DOHH2 (cell line): ENCODE measurements at regions not wholly inside any gene's neighbourhood (a gene's known extent, or its start where the extent isn't known, plus 50 kb on each side); places are given as distances from the start of the nearest gene placed in this dataset.
"Not testable (repeated sequence)": the region's sequence is repeated elsewhere in the genome, so short reads cannot be mapped to it uniquely, and the experiment has no call there.

ENCODE experiments used
- H3F3A ChIP-seq: fragments of 200-600 bp; sonication (generic), shearing (Covaris generic); 2 replicates; pipeline ENCODE4 v1.6.0; 2016; ENCODE audit warnings: antibody characterized with exemption, mild to moderate bottlenecking; ENCODE audit not compliant: control insufficient read depth, insufficient read depth
- H3K27ac ChIP-seq: fragments of 200-600 bp; sonication (generic); 2 replicates; pipeline ENCODE4 v1.5.1; 2014; ENCODE audit warnings: low read depth, mild to moderate bottlenecking, low read length, moderate library complexity
- H3K27me3 ChIP-seq: fragments of 200-600 bp; sonication (generic); 2 replicates; pipeline ENCODE4 v1.6.1; 2014; ENCODE audit warnings: mild to moderate bottlenecking, low read length, mixed read lengths; ENCODE audit not compliant: control insufficient read depth
- H3K36me3 ChIP-seq: fragments of 200-600 bp; sonication (generic); 2 replicates; pipeline ENCODE4 v1.6.1; 2014; ENCODE audit warnings: mild to moderate bottlenecking, low read length, moderate library complexity, mixed read lengths; ENCODE audit not compliant: control insufficient read depth
- H3K4me1 ChIP-seq: fragments of 200-600 bp; sonication (generic); 2 replicates; pipeline ENCODE4 v1.6.1; 2014; ENCODE audit warnings: mild to moderate bottlenecking, low read length, mixed read lengths; ENCODE audit not compliant: control insufficient read depth
- H3K4me2 ChIP-seq: fragments of 200-600 bp; sonication (generic); 2 replicates; pipeline ENCODE4 v1.6.0; 2014; ENCODE audit warnings: mild to moderate bottlenecking, low read length, moderate library complexity
- H3K4me3 ChIP-seq: fragments of 200-600 bp; sonication (generic); 2 replicates; pipeline ENCODE4 v1.5.1; 2014; ENCODE audit warnings: mild to moderate bottlenecking, low read length, mixed read lengths
- H3K79me2 ChIP-seq: fragments of 200-600 bp; sonication (generic); 2 replicates; pipeline ENCODE4 v1.6.1; 2014; ENCODE audit warnings: mild to moderate bottlenecking, low read length, mixed read lengths; ENCODE audit not compliant: control insufficient read depth
- H3K9me2 ChIP-seq: fragments of 200-600 bp; sonication (generic); replicated peaks from 2 replicates; pipeline ENCODE4 v1.6.1; 2014; ENCODE audit warnings: mild to moderate bottlenecking, low read length, mixed read lengths; ENCODE audit not compliant: control insufficient read depth
- H3K9me3 ChIP-seq: fragments of 200-600 bp; sonication (generic); 2 replicates; pipeline ENCODE4 v1.6.1; 2014; ENCODE audit warnings: antibody characterized with exemption, low read length, mixed read lengths; ENCODE audit not compliant: control insufficient read depth, insufficient read depth
- H4K20me1 ChIP-seq: fragments of 200-600 bp; sonication (generic); 2 replicates; pipeline ENCODE4 v1.6.0; 2014; ENCODE audit warnings: low read depth, mild to moderate bottlenecking, antibody characterized with exemption, low read length, moderate library complexity; ENCODE audit not compliant: control insufficient read depth, insufficient read depth
- EZH2phosphoT487 ChIP-seq: fragments of 200-600 bp; sonication (generic); IDR thresholded peaks from 2 replicates; pipeline ENCODE4 v1.6.1; 2017; ENCODE audit warnings: borderline replicate concordance, mild to moderate bottlenecking, antibody characterized with exemption, low read length, moderate library complexity, mixed read lengths
- TF ChIP-seq, protein P1 (sequence below): fragments of 200-600 bp; sonication (generic); IDR thresholded peaks from one replicate; pipeline ENCODE4 v1.5.1; 2014; ENCODE audit warnings: antibody characterized with exemption, mild to moderate bottlenecking, low read depth, low read length; ENCODE audit not compliant: poor library complexity, severe bottlenecking

DNA sequence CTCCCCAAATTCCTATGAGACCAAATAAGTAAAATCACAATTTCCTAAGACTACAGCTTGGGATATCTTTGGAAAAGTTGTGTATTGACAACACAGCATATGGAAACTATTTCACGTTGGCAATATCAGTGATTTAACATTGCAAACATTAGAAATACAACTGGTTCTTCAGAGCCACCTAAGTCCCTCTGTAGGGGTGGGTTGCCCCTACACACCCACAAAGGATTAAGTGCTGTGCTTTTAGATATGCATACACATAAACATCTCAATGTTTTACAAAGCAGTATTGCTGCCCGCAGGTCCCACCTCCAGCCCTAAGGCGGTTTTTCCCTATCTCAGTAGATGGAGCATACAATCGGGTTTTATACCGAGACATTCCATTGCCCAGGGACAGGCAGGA is 66.0 kb upstream of the DEFB108B start:
- not testable (repeated sequence) for H3K9me3 ChIP-seq, H3K4me3 ChIP-seq, H3K4me2 ChIP-seq, H3F3A ChIP-seq, H3K36me3 ChIP-seq, H3K4me1 ChIP-seq, H3K27ac ChIP-seq, H3K9me2 ChIP-seq, H3K79me2 ChIP-seq, H3K27me3 ChIP-seq, H4K20me1 ChIP-seq

GRCh38 chr11:71772193-71772592 is 60.8 kb upstream of the DEFB108B start:
- H3K27me3 ChIP-seq, H3F3A ChIP-seq, H3K9me2 ChIP-seq, H3K27ac ChIP-seq, H3K9me3 ChIP-seq, H3K4me3 ChIP-seq, H3K36me3 ChIP-seq, H3K79me2 ChIP-seq, H3K4me2 ChIP-seq, H4K20me1 ChIP-seq, H3K4me1 ChIP-seq: not testable (repeated sequence)

DNA sequence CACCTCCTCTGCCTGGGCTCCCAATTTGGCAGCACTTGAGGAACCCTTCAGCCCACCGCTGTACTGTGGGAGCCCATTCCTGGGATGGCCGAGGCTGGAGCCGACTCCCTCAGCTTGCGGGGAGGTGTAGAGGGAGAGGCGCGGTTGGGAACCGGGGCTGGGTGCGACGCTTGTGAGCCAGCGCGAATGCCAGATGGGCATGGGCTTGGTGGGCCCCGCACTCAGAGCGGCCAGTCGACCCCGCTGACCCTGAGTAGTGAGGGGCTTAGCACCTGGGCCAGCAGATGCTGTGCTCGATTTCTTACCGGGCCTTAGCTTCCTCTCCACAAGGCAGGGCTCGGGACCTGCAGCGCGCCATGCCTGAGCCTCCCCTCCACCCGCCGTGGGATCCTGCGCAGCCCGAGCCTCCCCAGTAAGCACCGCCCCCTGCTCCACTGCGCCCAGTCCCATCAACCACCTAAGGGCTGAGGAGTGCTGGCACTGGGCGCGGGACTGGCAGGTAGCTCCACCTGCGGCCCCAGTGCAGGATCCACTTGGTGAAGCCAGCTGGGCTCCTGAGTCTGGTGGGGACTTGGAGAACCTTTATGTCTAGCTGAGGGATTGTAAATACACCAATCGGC is 58.3 kb upstream of the DEFB108B start:
- no peaks in the 10 kb centered on the region for H3K27me3 ChIP-seq
- H4K20me1 ChIP-seq, result no peaks in the 10 kb centered on the region
- H3F3A ChIP-seq, result no peaks in the 10 kb centered on the region
- H3K4me2 ChIP-seq, result no peak overlapping the region
- H3K79me2 ChIP-seq, result no peaks in the 10 kb centered on the region
- no peaks in the 10 kb centered on the region for H3K9me2 ChIP-seq
- TF ChIP-seq, protein P1, sequence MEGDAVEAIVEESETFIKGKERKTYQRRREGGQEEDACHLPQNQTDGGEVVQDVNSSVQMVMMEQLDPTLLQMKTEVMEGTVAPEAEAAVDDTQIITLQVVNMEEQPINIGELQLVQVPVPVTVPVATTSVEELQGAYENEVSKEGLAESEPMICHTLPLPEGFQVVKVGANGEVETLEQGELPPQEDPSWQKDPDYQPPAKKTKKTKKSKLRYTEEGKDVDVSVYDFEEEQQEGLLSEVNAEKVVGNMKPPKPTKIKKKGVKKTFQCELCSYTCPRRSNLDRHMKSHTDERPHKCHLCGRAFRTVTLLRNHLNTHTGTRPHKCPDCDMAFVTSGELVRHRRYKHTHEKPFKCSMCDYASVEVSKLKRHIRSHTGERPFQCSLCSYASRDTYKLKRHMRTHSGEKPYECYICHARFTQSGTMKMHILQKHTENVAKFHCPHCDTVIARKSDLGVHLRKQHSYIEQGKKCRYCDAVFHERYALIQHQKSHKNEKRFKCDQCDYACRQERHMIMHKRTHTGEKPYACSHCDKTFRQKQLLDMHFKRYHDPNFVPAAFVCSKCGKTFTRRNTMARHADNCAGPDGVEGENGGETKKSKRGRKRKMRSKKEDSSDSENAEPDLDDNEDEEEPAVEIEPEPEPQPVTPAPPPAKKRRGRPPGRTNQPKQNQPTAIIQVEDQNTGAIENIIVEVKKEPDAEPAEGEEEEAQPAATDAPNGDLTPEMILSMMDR, result no peak
- TF ChIP-seq EZH2phosphoT487, result no peak
- no peaks in the 10 kb centered on the region for H3K9me3 ChIP-seq
- H3K4me1 ChIP-seq, result no peaks in the 10 kb centered on the region
- H3K4me3 ChIP-seq, result no peak overlapping the region
- no peak overlapping the region for H3K27ac ChIP-seq
- H3K36me3 ChIP-seq, result no peaks in the 10 kb centered on the region

DNA sequence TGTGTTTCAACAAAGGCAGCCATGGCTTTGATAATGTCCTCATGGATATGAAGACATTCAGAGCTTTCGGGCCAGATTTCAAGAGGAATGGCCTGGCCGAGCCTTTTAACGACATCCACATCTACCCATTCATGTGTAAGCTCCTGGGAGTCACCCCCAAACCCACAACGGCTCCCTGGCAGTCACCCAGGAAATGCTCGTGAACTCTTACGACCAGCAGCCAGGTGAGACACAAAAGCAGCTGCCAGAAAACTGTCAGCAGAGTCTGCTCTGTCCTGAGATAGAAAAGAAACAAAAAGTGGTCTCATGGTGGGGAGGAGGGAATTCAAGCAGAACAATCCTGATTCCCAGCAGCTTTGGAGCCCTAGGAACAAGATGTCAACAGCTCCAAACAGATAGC is 52.9 kb upstream of the DEFB108B start:
- not testable (repeated sequence) for H3F3A ChIP-seq, H3K27ac ChIP-seq, H3K79me2 ChIP-seq, H3K9me2 ChIP-seq, H4K20me1 ChIP-seq, H3K4me3 ChIP-seq, H3K36me3 ChIP-seq, H3K9me3 ChIP-seq, H3K4me1 ChIP-seq, H3K4me2 ChIP-seq, H3K27me3 ChIP-seq

DNA sequence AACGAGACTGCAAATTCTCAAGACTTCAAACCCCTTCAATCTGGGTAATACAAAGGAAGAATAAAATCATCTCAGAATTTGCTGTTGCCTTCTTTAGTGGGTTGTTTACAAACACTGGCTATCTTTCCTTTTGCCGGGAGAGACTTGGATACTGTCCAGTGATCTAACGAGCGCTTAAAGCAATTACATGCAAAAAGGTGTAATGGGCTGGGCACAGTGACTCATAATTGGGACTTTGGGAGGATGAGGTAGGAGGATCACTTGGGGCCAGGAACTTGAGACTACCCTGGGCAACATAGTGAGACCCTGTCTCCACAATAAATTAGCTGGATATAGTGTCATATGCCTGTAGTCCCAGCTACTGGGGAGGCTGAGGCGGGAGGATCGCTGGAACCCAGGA is 52.2 kb upstream of the DEFB108B start:
- not testable (repeated sequence) for H3K4me1 ChIP-seq, H3K27ac ChIP-seq, H3K79me2 ChIP-seq, H3K9me2 ChIP-seq, H3K36me3 ChIP-seq, H3K9me3 ChIP-seq, H3F3A ChIP-seq, H3K27me3 ChIP-seq, H3K4me3 ChIP-seq, H3K4me2 ChIP-seq, H4K20me1 ChIP-seq

- not testable (repeated sequence) for H3K36me3 ChIP-seq, H3K9me2 ChIP-seq, H3K27ac ChIP-seq, H3K9me3 ChIP-seq, H3K27me3 ChIP-seq, H3K79me2 ChIP-seq, H3F3A ChIP-seq, H3K4me1 ChIP-seq, H3K4me2 ChIP-seq, H4K20me1 ChIP-seq, H3K4me3 ChIP-seq
Measured at GRCh38 chr11:71781491-71781890, 51.5 kb upstream of the DEFB108B start.

DNA sequence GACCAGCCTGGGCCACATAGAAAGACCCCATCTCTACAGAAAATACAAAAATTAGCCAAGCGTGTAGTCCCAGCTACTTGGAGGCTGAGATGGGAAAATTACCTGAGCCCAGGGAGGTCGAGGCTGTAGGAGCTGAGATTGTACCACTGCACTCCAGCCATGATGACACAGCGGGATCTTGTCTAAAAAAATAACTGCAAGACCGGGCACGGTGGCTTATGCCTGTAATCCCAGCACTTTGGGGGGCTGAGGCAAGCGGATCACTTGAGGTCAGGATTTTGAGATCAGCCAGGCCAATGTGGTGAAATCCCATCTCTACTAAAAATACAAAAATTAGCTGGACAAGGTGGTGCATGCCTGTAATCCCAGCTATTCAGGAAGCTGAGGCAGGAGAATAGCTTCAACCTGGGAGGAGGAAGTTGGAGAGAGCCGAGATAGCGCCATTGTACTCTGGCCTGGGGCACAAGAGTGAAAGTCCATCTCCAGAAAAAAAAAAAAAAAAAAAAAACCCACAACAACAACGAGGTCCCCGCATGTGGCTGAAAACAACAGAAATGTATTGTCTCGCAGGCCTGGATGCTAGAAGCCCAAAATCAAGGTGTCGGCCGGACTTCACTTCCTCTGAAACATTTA is 50.7 kb upstream of the DEFB108B start:
- H3K27ac ChIP-seq, H3K9me3 ChIP-seq, H3K4me1 ChIP-seq, H3K27me3 ChIP-seq, H3K9me2 ChIP-seq, H3K79me2 ChIP-seq, H3F3A ChIP-seq, H4K20me1 ChIP-seq, H3K4me2 ChIP-seq, H3K4me3 ChIP-seq, H3K36me3 ChIP-seq: not testable (repeated sequence)
